BLaER1 treated with 17β-estradiol and CSF1 and Interleukin-3, amounts not matched to agents 10 nM and 100 nM (cell line): ENCODE measurements at regions not wholly inside any gene's neighbourhood (a gene's known extent, or its start where the extent isn't known, plus 50 kb on each side); places are given as distances from the start of the nearest gene placed in this dataset.

Experiments
- H3K27ac ChIP-seq, 11 experiments: shearing (Covaris generic); formaldehyde crosslinking; 2 replicates each; pipeline ENCODE4 v1.8.1; 2022
- H3K27me3 ChIP-seq, 11 experiments: shearing (Covaris generic); formaldehyde crosslinking; 2 replicates each; pipeline ENCODE4 v1.8.1; 2022
- H3K36me3 ChIP-seq, 11 experiments: shearing (Covaris generic); formaldehyde crosslinking; 2 replicates each; pipeline ENCODE4 v1.8.1; 2022
- H3K4me1 ChIP-seq, 10 experiments: shearing (Covaris generic); formaldehyde crosslinking; 2 replicates each; pipeline ENCODE4 v1.8.1; 2022
- H3K4me2 ChIP-seq, 11 experiments: shearing (Covaris generic); formaldehyde crosslinking; 2 replicates each; pipeline ENCODE4 v1.8.1; 2022
- H3K4me3 ChIP-seq, 10 experiments: shearing (Covaris generic); formaldehyde crosslinking; 2 replicates each; pipeline ENCODE4 v1.8.1; 2022
- H3K9ac ChIP-seq, 11 experiments: shearing (Covaris generic); formaldehyde crosslinking; 2 replicates each; pipeline ENCODE4 v1.8.1; 2022
- H3K9me3 ChIP-seq, 11 experiments: shearing (Covaris generic); formaldehyde crosslinking; replicated peaks in 1 of 11; 2 replicates each; pipeline ENCODE4 v1.8.1; 2022
- H4K20me1 ChIP-seq, 11 experiments: shearing (Covaris generic); formaldehyde crosslinking; 2 replicates each; pipeline ENCODE4 v1.8.1; 2022
- Cebpa-rat ChIP-seq, 11 experiments: shearing (Covaris generic); IDR thresholded peaks; 2 replicates each; pipeline ENCODE4 v1.8.1; 2022

DNA sequence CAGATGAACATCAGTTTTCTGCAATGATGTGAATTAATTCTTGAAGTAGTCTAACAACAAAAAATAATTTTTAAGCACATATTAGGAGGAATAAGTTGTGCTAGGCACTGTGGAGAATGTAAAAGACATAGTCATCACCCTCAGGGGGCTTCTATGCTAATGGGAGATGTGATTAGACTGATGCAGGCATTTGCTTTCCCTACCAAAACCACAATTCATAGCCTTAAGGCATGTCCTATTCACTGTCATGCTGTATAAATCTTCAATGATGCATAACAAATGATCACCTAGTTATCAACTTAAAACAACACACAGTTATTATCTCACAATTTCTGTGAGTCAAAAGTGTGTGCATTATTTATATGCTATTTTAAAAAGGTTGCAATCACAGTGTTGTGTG lies 422.6 kb downstream of the MAN2A1 start:
- no peaks in the 10 kb centered on the region for H4K20me1 ChIP-seq
- no peaks in the 10 kb centered on the region for H3K36me3 ChIP-seq
- H3K4me1 ChIP-seq, result no peaks in the 10 kb centered on the region
- peaks cover 0 to 12% (median 0%) of the 10 kb centered on the region in 11 experiments; a peak in 6 of 22 replicates for H3K9me3 ChIP-seq
- no peak overlapping the region for H3K4me2 ChIP-seq
- H3K9ac ChIP-seq, result no peak overlapping the region
- no peak for TF ChIP-seq Cebpa-rat (IDR thresholded peaks at IDR 0.05)
- H3K4me3 ChIP-seq, result no peak overlapping the region
- H3K27me3 ChIP-seq, result no peaks in the 10 kb centered on the region
- H3K27ac ChIP-seq, result no peak overlapping the region

- no peaks in the 10 kb centered on the region for H3K36me3 ChIP-seq
- TF ChIP-seq Cebpa-rat (IDR thresholded peaks at IDR 0.05), result no peak
- H3K9ac ChIP-seq, result no peak overlapping the region
- no peak overlapping the region for H3K4me2 ChIP-seq
- no peaks in the 10 kb centered on the region for H3K4me1 ChIP-seq
- no peak overlapping the region; a peak in 1 of 22 replicates for H3K27ac ChIP-seq
- H4K20me1 ChIP-seq, result no peaks in the 10 kb centered on the region
- peaks cover 5 to 29% (median 12%) of the 10 kb centered on the region in 11 experiments; a peak in 19 of 22 replicates for H3K9me3 ChIP-seq
- H3K27me3 ChIP-seq, result no peaks in the 10 kb centered on the region
- no peak overlapping the region for H3K4me3 ChIP-seq
These were observed 425.8 kb downstream of the MAN2A1 start for GRCh38 chr5:110115503-110115902.

DNA sequence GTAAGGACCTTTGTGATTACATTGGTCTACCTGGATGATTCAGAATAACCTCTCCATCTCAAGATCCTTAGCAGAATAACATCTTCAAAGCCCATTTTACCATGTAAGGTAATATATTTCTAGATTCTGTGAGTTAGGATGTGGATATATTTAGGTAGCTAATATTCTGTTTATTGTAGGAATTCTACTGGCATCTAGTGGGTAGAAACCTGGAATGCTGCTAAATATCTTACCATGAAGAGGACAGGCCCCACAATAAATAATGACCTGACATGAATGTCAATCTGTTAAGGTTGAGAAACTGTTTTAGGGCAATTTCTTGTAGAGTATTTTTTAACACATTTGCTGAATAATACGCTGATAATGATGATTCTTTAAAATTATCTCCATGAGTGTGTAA lies 426.8 kb downstream of the MAN2A1 start:
- Histone ChIP-seq H3K27me3 (no peaks in the 10 kb centered on the region), H3K36me3 (no peaks in the 10 kb centered on the region), H3K4me2 (no peak overlapping the region), H3K27ac (no peak overlapping the region), H3K9ac (no peak overlapping the region), H3K4me3 (no peak overlapping the region), H3K4me1 (no peaks in the 10 kb centered on the region), H3K9me3 (peaks cover 5 to 29% (median 12%) of the 10 kb centered on the region in 11 experiments; a peak in 19 of 22 replicates), H4K20me1 (no peaks in the 10 kb centered on the region)
- TF ChIP-seq Cebpa-rat (IDR thresholded peaks at IDR 0.05), result no peak

GRCh38 chr5:110134963-110135935 lies 445.5 kb downstream of the MAN2A1 start:
- Histone ChIP-seq H3K27me3 (no peaks in the 10 kb centered on the region), H3K27ac (no peak overlapping the region), H3K9ac (no peak overlapping the region), H3K36me3 (no peaks in the 10 kb centered on the region), H3K9me3 (peaks cover 32 to 64% (median 53%) of the 10 kb centered on the region in 11 experiments), H3K4me2 (no peak overlapping the region), H3K4me1 (no peaks in the 10 kb centered on the region), H4K20me1 (no peaks in the 10 kb centered on the region), H3K4me3 (no peak overlapping the region)
- TF ChIP-seq Cebpa-rat (IDR thresholded peaks at IDR 0.05), result no peak

DNA sequence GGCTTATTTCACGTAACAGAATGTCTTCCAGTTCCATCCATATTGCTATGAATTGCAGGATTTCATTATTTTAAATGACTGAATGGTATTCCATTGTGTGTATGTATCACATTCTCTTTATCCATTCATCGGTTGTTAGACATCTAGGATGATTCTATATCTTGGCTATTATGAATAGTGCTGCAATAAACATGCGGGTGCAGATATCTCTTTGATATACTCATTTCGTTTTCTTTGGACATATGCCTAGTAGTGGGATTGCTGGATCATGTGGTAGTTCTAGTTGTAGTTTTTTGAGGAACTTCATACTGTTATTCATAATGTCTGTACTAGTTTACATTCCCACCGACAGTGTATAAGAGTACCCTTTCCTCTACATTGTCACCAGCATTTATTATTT lies 460.5 kb downstream of the MAN2A1 start:
- Histone ChIP-seq H3K27ac (no peak overlapping the region), H3K4me2 (no peak overlapping the region), H3K9ac (no peak overlapping the region), H3K36me3 (no peaks in the 10 kb centered on the region), H3K4me3 (no peak overlapping the region), H4K20me1 (no peaks in the 10 kb centered on the region), H3K4me1 (no peaks in the 10 kb centered on the region), H3K9me3 (no peaks in the 10 kb centered on the region), H3K27me3 (no peaks in the 10 kb centered on the region)
- no peak for TF ChIP-seq Cebpa-rat (IDR thresholded peaks at IDR 0.05)

DNA sequence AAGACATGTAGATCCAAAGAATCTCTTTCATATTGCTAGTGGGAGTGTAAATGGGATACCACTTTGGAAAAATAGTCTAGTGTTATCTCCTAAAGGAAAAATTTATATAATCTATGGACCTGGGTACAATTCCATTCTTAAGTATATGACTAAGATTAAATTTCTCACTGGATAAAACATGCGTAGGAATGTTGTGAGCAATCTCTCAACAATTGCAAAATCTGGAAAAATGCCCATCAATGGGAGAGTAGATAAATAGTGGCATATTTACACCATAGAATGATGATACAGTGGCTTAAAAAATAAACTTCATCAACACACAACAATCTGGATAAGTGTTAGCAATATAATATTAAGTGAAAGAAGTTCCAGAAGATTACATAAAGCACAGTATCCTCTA lies 469.5 kb downstream of the MAN2A1 start:
- no peaks in the 10 kb centered on the region for H4K20me1 ChIP-seq
- H3K27ac ChIP-seq, result no peak overlapping the region
- no peak for TF ChIP-seq Cebpa-rat (IDR thresholded peaks at IDR 0.05)
- H3K36me3 ChIP-seq, result no peaks in the 10 kb centered on the region
- no peaks in the 10 kb centered on the region for H3K27me3 ChIP-seq
- H3K9ac ChIP-seq, result no peak overlapping the region
- H3K4me2 ChIP-seq, result no peak overlapping the region
- H3K4me3 ChIP-seq, result no peak overlapping the region
- no peaks in the 10 kb centered on the region for H3K4me1 ChIP-seq
- no peaks in the 10 kb centered on the region for H3K9me3 ChIP-seq

DNA sequence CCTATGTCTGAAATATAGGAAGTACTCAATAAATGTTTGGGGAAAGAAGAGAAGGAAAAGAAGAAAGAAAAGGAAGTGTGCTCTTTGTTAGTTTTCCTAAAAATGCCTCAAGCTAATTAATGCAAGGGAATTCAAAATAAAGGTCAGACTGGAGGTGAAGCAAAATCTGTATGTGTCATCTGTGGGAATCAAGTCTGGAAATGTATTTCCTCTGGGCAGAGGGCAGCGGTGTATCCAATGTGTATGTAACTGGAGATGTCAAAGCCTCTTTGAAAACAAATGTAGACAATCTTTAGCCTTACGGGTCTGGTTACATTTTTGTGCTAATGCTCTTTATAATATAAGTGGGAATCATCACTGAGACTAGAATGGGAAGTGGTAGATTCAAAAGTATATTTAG lies 471.4 kb downstream of the MAN2A1 start:
- H3K27me3 ChIP-seq, result no peaks in the 10 kb centered on the region
- no peaks in the 10 kb centered on the region for H4K20me1 ChIP-seq
- H3K9ac ChIP-seq, result no peak overlapping the region
- no peaks in the 10 kb centered on the region for H3K36me3 ChIP-seq
- no peaks in the 10 kb centered on the region for H3K9me3 ChIP-seq
- no peak overlapping the region for H3K4me2 ChIP-seq
- no peak for TF ChIP-seq Cebpa-rat (IDR thresholded peaks at IDR 0.05)
- H3K27ac ChIP-seq, result no peak overlapping the region
- no peak overlapping the region for H3K4me3 ChIP-seq
- no peaks in the 10 kb centered on the region for H3K4me1 ChIP-seq

- Histone ChIP-seq H3K4me3 (no peak overlapping the region), H3K27ac (no peak overlapping the region), H3K27me3 (no peaks in the 10 kb centered on the region), H3K4me2 (no peak overlapping the region), H3K36me3 (no peaks in the 10 kb centered on the region), H3K4me1 (no peaks in the 10 kb centered on the region), H3K9me3 (peaks cover 1 to 5% (median 3%) of the 10 kb centered on the region in 11 experiments; a peak in 17 of 22 replicates), H3K9ac (no peak overlapping the region), H4K20me1 (no peaks in the 10 kb centered on the region)
- TF ChIP-seq Cebpa-rat (IDR thresholded peaks at IDR 0.05), result no peak
These were observed 475.6 kb downstream of the MAN2A1 start for GRCh38 chr5:110165366-110165765.

DNA sequence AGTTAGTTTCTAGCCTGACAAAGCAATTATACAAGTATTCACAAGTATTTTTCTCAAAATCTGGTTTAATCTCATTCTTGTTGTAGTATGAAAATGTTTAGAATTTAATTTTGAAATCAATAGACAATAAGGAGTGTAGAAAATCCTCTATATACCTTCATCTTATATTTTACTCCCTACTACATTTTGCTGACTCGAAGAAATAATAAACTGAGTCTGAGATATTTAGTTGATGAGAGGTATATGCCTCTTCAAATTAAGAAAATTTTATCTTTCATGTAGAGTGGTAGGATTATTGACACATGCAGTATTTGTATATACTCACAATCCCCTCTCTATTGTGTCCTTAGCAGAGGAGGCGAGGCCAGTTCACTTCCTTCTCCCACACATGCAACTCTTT lies 477.7 kb downstream of the MAN2A1 start:
- Histone ChIP-seq H3K4me1 (no peaks in the 10 kb centered on the region), H4K20me1 (no peaks in the 10 kb centered on the region), H3K9me3 (peaks cover 8 to 18% (median 13%) of the 10 kb centered on the region in 11 experiments; a peak in 19 of 22 replicates), H3K27ac (no peak overlapping the region), H3K36me3 (no peaks in the 10 kb centered on the region), H3K9ac (no peak overlapping the region), H3K4me2 (no peak overlapping the region), H3K27me3 (no peaks in the 10 kb centered on the region), H3K4me3 (no peak overlapping the region)
- TF ChIP-seq Cebpa-rat (IDR thresholded peaks at IDR 0.05), result no peak

DNA sequence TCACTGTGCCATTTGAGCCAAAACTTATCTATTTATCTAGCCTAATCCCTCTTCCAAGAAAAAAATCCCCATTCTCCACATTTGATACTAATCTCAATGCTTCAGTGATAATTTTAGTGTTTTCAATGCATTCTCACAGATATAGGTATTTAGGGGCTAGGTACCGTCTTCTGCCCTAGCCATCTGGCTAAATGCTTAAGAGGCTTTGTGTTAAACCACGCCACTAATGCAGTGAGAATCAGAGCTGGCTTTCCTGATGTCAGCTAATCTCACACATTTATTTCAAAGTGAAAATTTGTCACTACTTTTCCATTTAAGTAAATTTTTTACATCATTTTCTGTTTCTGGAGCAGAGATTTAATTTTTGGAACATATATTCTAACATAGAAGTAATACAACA lies 479.7 kb downstream of the MAN2A1 start:
- Histone ChIP-seq H4K20me1 (no peaks in the 10 kb centered on the region), H3K36me3 (no peaks in the 10 kb centered on the region), H3K4me2 (no peak overlapping the region), H3K4me1 (no peaks in the 10 kb centered on the region), H3K27ac (no peak overlapping the region), H3K9ac (no peak overlapping the region), H3K27me3 (no peaks in the 10 kb centered on the region), H3K9me3 (peaks cover 8 to 18% (median 13%) of the 10 kb centered on the region in 11 experiments; a peak in 19 of 22 replicates), H3K4me3 (no peak overlapping the region)
- TF ChIP-seq Cebpa-rat (IDR thresholded peaks at IDR 0.05), result no peak
